GOT3 (cell line): ENCODE measurements at regions not wholly inside any gene's neighbourhood (a gene's known extent, or its start where the extent isn't known, plus 50 kb on each side); places are given as distances from the start of the nearest gene placed in this dataset.

Experiments used
- DNase-seq: peaks from one replicate; lab custom pipeline; 2025; ENCODE audit warnings: mixed read lengths; lab: John Stamatoyannopoulos, UW

GRCh38 chr13:43984292-43984691 is 104.6 kb downstream of the LACC1 start:
- DNase-seq: no peak

DNA sequence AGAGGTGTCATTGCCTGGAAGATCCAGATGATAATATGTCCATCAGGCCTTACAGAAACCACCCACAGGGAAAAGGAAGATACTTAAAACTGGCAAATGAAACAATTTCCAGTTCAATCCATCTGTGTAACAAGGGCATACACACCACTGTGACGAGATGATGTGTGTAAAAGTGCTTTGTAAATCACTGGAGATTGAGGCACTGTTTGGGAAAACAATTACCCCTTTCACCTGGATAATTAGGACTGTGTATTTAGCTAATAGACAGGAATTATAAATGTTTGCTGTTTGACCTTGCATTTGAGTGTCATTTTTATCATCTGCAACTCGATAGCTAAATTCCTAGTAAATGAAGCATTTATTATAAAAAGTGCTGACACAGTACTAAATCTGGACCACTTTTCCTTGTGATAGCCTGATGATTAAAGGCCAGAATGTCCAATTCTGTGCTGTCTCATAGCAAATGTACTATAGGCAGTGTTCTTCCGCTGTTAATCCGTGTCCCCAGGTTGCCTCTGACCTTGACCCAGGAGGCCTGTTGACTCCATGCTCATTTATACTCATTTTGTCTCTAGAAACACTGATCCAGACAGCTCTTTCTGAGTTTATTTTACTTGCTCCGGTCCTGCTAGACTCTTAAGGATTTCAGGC is 105.8 kb downstream of the LACC1 start:
- DNase-seq: no peak

DNA sequence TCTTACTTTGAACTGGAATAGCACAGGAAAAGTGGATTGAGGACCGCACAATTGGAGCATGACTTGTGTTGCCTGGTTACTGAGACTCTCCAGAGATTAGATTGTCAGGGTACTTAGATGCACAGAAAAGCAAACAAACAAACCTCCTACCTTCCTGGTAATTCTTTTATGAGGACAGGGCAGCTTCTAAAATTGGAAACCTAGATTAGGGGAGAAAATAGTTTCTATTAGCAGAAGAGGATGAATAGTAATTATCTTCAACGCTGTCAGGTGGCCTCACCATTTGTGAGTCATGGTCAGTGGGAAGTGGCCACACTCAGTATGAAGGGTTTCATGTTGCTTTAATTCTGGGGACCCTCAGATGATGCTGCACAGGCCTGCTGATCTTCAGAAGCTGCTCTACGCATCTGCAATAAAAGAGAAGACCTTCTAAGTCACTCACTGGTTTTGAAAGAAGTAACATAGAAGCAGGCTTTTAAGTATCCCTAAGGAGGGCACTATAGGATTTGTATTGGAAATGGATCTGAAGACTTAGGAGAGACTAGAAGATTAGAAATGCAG is 106.8 kb downstream of the LACC1 start:
- no peak for DNase-seq

DNA sequence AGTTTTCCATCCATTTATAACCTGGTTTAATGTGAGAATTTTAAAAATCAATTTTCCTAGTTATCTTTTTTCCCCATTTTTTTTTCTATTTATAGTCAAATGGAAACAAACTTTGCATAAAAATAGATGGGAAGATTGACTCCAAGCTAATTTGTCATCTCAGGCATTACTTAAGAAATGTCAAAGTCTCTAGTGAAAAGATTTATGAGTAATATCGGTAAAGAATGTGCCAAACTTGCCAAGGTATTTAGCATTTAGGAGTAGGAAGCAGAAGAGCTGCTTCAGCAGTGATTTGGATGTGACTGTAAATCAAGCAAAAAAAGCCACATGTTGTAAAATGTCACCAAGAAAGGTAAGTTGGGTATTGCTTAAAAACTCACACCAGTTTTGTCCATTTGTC is 108.6 kb downstream of the LACC1 start:
- no peak for DNase-seq

DNA sequence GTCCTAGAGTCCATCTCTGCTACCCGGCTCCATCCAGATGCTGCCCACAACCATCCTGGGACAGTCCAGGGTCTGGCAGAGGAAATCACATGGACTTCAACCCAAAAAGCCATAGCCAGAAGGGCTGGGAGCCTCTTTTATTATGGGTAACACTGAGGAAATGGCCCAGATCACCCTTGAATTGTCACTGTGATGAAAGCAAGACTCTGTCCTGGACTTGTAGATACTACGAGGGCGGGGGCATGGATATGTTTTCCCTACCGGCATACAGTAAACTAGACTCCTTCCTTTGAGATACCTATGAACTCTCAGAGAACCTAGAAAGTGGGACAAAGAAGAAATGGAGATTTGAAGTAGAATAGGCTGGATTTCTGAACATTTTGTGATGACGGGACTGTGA is 110.3 kb downstream of the LACC1 start:
- no peak for DNase-seq

- no peak for DNase-seq
Observed at GRCh38 chr13:43990829-43991228, 111.1 kb downstream of the LACC1 start.

DNA sequence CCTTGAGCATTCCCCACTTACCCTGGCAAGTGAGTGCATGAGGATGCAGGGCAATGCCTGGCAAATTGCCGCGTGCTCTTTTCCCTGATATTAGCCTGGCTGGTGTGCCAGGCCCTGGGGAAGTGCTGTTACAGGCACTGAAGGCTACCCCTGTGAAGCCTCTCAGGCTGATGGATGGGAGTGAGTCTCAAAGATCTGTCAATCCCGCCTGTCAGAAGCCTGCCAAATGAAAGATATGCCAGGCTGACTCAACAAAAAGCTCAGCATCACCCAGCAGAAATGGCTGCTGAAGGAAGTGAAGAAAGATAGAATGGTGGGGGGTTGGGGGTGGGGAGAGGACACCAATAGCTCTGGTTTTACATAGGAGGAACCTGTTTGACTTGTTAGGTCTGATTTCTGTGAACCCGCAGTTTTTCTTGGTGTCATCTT is 112.1 kb downstream of the LACC1 start:
- no peak for DNase-seq

GRCh38 chr13:43992211-43992610 is 112.5 kb downstream of the LACC1 start:
- DNase-seq: no peak

DNA sequence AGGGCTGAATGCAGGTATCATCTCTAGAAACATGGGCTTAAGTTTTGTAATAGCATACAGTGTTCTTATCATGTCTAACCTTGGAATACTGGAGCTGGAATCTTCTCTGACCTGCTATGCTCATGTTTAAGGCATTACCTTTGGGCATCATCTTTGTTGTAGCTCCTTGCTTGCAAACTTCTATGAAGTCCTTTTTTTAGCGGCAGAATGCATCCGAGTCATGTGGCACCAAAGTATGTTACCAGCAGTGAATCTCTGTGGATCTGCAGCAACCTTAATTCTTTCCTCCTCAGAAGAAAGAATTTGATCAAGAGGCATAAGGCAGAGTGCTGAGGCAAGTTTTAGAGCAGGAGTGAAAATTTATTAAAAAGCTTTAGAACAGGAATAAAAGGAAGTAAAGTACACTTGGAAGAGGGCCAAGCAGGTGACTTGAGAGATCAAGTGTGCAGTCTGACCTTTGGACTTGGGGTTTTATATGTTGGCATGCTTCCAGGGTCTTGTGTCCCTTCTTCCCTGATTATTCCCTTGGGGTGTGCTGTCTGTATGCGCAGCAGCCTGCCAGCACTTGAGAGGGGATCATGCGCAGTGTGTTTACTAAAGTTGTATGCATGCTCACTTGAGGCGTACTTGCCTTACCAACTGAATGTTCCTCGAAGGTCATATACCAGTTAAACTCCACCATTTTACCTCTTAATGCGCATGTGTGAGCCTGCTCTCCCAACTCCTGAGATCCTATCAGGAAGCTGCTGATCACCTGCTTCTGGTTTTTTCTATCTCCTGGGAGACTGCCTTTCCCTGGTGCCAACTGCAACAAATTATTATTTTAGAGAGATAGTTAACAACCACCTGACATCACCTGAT is 115.5 kb downstream of the LACC1 start:
- no peak for DNase-seq

DNA sequence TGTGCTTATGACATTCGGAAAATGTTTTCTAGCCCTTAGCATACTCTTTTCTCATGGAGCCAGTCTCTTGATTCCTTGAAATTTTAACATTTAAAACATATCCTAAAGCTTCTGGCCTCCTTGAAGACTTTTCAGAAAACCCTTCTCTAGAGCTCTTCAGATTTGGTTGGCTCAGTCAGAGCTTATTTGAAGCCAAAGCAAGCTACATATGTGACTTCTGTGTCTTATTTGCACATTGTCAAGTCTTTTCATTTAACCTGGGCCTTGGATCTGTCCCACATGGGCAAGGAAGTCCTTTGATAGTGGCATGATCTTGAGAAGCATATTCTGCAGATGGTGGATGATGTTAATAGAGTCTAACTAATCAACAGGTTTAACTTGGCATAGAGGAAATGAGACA is 116.5 kb downstream of the LACC1 start:
- no peak for DNase-seq

- no peak for DNase-seq
Observed at GRCh38 chr13:44003481-44003880, 123.8 kb downstream of the LACC1 start.

GRCh38 chr13:44004878-44005277 is 125.2 kb downstream of the LACC1 start:
- no peak for DNase-seq

- DNase-seq: no peak
Observed at GRCh38 chr13:44007451-44007850, 127.7 kb downstream of the LACC1 start.

DNA sequence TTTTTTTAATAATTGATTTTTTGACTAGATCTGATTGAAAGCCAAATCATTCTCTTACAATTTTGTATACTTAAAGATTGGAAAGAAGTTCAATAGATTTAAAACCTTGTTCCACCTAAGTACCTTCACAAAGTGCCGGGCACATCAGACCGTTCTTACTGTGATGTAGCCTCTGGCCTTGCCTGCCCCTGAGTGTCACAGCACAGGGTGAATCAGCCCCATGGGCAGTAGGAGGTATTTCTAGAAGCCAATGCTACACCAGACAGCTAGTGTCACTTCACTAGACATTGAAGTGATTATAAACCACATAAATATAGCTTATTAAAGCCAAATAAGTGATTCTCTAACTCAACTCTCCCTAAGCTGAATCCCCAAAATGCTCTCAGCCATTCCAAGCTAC is 131.3 kb downstream of the LACC1 start:
- DNase-seq: no peak

GRCh38 chr13:44012910-44013757 is 133.4 kb downstream of the LACC1 start:
- DNase-seq: no peak

DNA sequence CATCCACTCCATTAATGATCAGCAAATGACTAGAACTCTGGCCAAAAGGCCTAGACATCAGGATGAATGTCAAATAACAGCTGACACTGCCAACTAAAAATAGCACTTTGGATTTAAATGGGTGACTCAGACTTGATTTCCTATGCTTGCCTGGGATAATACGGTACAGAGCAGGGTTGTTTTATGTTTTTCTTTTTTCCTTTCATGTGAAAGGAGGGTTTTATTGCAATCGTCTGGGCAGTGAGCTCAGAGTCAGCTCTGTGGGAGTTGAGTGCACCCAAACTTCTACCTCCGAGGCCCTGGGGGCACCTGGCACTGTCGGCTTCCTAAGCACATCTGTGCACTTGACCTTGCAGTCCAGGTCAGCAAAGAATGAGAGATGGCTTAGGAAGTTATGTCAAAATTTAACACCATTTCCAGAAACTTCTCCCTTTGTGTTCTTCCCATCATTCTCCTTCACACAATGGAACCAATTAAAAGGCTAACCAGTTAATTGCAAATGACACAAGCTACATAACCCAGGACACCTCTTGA is 134.1 kb downstream of the LACC1 start:
- DNase-seq: no peak

- DNase-seq: no peak
Observed at GRCh38 chr13:44014501-44014900, 134.8 kb downstream of the LACC1 start.

- no peak for DNase-seq
Observed at GRCh38 chr13:44015118-44015517, 135.4 kb downstream of the LACC1 start.

GRCh38 chr13:44015811-44016210 is 136.1 kb downstream of the LACC1 start:
- DNase-seq: no peak

- no peak for DNase-seq
Observed at GRCh38 chr13:44017756-44018309, 138.1 kb downstream of the LACC1 start.

DNA sequence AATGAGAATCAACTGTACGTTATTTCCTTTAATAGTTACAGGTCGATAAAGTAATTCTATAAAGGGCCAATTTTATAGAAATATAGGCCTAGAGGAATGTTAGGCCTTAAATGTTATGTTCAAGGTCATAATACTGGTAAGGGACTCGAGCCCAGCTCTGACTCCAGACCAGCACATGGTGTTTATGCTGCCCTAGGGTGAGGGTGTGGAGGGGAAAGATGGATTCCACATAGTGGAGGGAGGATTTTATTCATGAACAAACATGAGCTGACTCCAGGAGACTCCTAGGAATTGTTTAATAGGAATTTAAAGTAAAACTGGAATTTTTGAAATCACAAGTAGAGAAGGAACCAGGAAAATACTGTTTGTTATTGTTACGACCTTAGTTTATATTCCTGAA is 139.9 kb downstream of the LACC1 start:
- no peak for DNase-seq

DNA sequence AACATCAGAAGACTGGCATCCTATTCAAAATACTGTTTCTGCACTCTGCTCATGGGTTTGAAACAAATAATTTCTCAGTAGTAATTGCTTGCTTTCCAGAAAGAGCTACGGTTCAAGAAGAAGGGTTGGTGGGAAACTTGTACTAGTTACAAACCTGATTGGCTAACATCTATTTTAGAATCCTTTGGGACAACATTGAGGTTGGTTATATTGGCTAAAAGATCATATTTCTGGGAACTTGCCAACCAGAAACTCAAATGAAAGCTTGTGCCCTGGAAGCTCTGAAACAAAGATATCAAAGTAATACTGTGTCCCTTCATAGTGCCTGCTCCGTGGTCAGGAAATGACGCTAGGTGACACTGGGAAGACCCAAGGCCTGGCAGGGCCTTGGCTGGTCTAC is 141.7 kb downstream of the LACC1 start:
- DNase-seq: no peak
